ENCODE measurements at regions not wholly inside any gene's neighbourhood (a gene's known extent, or its start where the extent isn't known, plus 50 kb on each side); places are given as distances from the start of the nearest gene placed in this dataset.

DNA sequence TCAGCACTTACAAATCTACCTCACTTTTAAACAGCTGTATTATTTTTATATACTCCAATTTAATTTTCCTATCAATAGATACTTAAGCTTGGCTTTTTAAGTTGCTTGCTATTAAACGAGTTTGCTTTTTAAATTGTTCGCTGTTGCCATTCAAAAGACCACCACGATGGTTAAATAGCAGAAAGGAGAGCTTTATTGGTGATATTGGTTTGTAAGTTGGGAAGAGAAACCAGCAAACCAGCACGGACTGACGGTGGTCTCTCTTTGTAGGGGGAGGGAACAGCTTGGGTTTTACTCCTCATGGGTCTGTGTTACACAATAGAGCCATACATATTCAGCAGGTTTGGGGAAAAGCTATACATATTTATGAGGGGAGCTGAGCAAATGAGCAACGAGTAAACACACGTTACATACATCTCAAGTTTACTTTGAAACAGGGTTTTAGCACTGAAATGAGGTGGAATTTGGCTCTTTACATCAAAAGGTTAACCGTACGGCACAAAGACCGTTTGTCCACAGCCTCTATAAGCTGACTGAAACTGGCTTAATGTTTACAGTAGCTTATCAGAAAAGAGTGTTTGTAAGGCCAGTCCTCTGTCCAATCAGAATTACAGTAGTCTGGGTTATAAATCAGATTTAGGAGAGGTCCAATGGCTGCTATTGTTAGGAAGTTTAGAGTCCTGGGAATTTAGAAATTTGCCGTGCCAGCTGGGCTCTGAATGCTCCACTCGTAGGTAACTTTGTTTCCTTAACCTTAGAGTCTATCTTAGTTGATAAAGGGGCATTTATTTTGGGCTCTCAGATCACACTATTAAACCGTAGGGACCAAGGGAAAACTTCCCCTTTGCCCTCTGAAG is 69.7 kb upstream of the DHRS4 start:
- TF ChIP-seq RAD21 (IDR thresholded peaks at IDR 0.05), result no peak
- TF ChIP-seq, protein P1, sequence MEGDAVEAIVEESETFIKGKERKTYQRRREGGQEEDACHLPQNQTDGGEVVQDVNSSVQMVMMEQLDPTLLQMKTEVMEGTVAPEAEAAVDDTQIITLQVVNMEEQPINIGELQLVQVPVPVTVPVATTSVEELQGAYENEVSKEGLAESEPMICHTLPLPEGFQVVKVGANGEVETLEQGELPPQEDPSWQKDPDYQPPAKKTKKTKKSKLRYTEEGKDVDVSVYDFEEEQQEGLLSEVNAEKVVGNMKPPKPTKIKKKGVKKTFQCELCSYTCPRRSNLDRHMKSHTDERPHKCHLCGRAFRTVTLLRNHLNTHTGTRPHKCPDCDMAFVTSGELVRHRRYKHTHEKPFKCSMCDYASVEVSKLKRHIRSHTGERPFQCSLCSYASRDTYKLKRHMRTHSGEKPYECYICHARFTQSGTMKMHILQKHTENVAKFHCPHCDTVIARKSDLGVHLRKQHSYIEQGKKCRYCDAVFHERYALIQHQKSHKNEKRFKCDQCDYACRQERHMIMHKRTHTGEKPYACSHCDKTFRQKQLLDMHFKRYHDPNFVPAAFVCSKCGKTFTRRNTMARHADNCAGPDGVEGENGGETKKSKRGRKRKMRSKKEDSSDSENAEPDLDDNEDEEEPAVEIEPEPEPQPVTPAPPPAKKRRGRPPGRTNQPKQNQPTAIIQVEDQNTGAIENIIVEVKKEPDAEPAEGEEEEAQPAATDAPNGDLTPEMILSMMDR (IDR thresholded peaks at IDR 0.05; ENCODE audit: low read depth, low read length, missing input control), result no peak
- TF ChIP-seq HNF4A (conservative IDR thresholded peaks at IDR 0.05), result no peak
- no peak for TF ChIP-seq GABPA (IDR thresholded peaks at IDR 0.05 in 1 of 2, conservative IDR thresholded peaks at IDR 0.05 in 1 of 2)
- TF ChIP-seq HNF4G (IDR thresholded peaks at IDR 0.05), result no peak
- TF ChIP-seq SP1 (IDR thresholded peaks at IDR 0.05), result no peak
- TF ChIP-seq TAF1 (conservative IDR thresholded peaks at IDR 0.05), result no peak
- TF ChIP-seq, protein P2, sequence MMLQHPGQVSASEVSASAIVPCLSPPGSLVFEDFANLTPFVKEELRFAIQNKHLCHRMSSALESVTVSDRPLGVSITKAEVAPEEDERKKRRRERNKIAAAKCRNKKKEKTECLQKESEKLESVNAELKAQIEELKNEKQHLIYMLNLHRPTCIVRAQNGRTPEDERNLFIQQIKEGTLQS (IDR thresholded peaks at IDR 0.05), result no peak
- TF ChIP-seq, protein P3, sequence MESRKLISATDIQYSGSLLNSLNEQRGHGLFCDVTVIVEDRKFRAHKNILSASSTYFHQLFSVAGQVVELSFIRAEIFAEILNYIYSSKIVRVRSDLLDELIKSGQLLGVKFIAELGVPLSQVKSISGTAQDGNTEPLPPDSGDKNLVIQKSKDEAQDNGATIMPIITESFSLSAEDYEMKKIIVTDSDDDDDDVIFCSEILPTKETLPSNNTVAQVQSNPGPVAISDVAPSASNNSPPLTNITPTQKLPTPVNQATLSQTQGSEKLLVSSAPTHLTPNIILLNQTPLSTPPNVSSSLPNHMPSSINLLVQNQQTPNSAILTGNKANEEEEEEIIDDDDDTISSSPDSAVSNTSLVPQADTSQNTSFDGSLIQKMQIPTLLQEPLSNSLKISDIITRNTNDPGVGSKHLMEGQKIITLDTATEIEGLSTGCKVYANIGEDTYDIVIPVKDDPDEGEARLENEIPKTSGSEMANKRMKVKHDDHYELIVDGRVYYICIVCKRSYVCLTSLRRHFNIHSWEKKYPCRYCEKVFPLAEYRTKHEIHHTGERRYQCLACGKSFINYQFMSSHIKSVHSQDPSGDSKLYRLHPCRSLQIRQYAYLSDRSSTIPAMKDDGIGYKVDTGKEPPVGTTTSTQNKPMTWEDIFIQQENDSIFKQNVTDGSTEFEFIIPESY (IDR thresholded peaks at IDR 0.05), result no peak
- TF ChIP-seq, protein P4, sequence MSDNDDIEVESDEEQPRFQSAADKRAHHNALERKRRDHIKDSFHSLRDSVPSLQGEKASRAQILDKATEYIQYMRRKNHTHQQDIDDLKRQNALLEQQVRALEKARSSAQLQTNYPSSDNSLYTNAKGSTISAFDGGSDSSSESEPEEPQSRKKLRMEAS (IDR thresholded peaks at IDR 0.05), result no peak
- no peak for TF ChIP-seq YY1 (IDR thresholded peaks at IDR 0.05)
- no peak for TF ChIP-seq JUND (IDR thresholded peaks at IDR 0.05)
- TF ChIP-seq FOXA1 (IDR thresholded peaks at IDR 0.05), result no peak
- TF ChIP-seq, protein P5, sequence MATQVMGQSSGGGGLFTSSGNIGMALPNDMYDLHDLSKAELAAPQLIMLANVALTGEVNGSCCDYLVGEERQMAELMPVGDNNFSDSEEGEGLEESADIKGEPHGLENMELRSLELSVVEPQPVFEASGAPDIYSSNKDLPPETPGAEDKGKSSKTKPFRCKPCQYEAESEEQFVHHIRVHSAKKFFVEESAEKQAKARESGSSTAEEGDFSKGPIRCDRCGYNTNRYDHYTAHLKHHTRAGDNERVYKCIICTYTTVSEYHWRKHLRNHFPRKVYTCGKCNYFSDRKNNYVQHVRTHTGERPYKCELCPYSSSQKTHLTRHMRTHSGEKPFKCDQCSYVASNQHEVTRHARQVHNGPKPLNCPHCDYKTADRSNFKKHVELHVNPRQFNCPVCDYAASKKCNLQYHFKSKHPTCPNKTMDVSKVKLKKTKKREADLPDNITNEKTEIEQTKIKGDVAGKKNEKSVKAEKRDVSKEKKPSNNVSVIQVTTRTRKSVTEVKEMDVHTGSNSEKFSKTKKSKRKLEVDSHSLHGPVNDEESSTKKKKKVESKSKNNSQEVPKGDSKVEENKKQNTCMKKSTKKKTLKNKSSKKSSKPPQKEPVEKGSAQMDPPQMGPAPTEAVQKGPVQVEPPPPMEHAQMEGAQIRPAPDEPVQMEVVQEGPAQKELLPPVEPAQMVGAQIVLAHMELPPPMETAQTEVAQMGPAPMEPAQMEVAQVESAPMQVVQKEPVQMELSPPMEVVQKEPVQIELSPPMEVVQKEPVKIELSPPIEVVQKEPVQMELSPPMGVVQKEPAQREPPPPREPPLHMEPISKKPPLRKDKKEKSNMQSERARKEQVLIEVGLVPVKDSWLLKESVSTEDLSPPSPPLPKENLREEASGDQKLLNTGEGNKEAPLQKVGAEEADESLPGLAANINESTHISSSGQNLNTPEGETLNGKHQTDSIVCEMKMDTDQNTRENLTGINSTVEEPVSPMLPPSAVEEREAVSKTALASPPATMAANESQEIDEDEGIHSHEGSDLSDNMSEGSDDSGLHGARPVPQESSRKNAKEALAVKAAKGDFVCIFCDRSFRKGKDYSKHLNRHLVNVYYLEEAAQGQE (IDR thresholded peaks at IDR 0.05), result no peak

Measured in liver (tissue), 3 donors.